ENCODE measurements at regions not wholly inside any gene's neighbourhood (a gene's known extent, or its start where the extent isn't known, plus 50 kb on each side); places are given as distances from the start of the nearest gene placed in this dataset.

GRCh38 chr18:29146068-29146467 lies 969.1 kb upstream of the CDH2 start:
- DNase-seq (no peak), ATAC-seq (no peak)
- Mint-ChIP-seq H3K4me3 (no peak overlapping the region), H3K27me3 (no peaks in the 10 kb centered on the region), H3K36me3 (ENCODE audit: low read depth) (no peaks in the 10 kb centered on the region), H3K9me3 (ENCODE audit: low read depth) (peaks cover 7% of the 10 kb centered on the region), H3K4me1 (no peaks in the 10 kb centered on the region), H3K27ac (no peak overlapping the region)
- intact Hi-C loops (cut with DNase I, micrococcal nuclease), result no loop called here
- ChIA-PET CTCF (no interaction called here), POLR2A (no interaction called here)

- Mint-ChIP-seq H3K4me3 (no peak overlapping the region), H3K27me3 (no peaks in the 10 kb centered on the region), H3K36me3 (ENCODE audit: low read depth) (no peaks in the 10 kb centered on the region), H3K27ac (no peak overlapping the region), H3K4me1 (no peaks in the 10 kb centered on the region), H3K9me3 (ENCODE audit: low read depth) (peaks cover 12% of the 10 kb centered on the region)
- POLR2A ChIA-PET, result no interaction called here
- ATAC-seq (no peak), DNase-seq (no peak)
- CTCF ChIA-PET, result no interaction called here
- intact Hi-C loops (cut with DNase I, micrococcal nuclease), result no loop called here
Measured at GRCh38 chr18:29140590-29140989, 963.7 kb upstream of the CDH2 start.

GRCh38 chr18:29137773-29138495 lies 961.0 kb upstream of the CDH2 start:
- Mint-ChIP-seq H3K4me1 (no peaks in the 10 kb centered on the region), H3K4me3 (no peak overlapping the region), H3K36me3 (ENCODE audit: low read depth) (no peaks in the 10 kb centered on the region), H3K9me3 (ENCODE audit: low read depth) (peaks cover 14% of the 10 kb centered on the region), H3K27me3 (no peaks in the 10 kb centered on the region), H3K27ac (no peak overlapping the region)
- intact Hi-C loops (cut with DNase I, micrococcal nuclease), result no loop called here
- no peak for DNase-seq
- ChIA-PET POLR2A (no interaction called here), CTCF (no interaction called here)
- no peak for ATAC-seq

- ATAC-seq, result no peak
- Mint-ChIP-seq H3K4me3 (no peak overlapping the region), H3K27me3 (no peaks in the 10 kb centered on the region), H3K27ac (no peak overlapping the region), H3K4me1 (no peaks in the 10 kb centered on the region), H3K9me3 (ENCODE audit: low read depth) (peaks cover 4% of the 10 kb centered on the region), H3K36me3 (ENCODE audit: low read depth) (no peaks in the 10 kb centered on the region)
- POLR2A ChIA-PET, result no interaction called here
- CTCF ChIA-PET, result no interaction called here
- DNase-seq, result no peak
- intact Hi-C loops (cut with DNase I, micrococcal nuclease), result no loop called here
Measured at GRCh38 chr18:29123706-29124530, 947.0 kb upstream of the CDH2 start.

- Mint-ChIP-seq H3K9me3 (ENCODE audit: low read depth) (peaks cover 13% of the 10 kb centered on the region), H3K36me3 (ENCODE audit: low read depth) (no peaks in the 10 kb centered on the region), H3K4me1 (no peaks in the 10 kb centered on the region), H3K27me3 (no peaks in the 10 kb centered on the region), H3K4me3 (no peak overlapping the region), H3K27ac (no peak overlapping the region)
- POLR2A ChIA-PET, result no interaction called here
- DNase-seq (no peak), ATAC-seq (no peak)
- intact Hi-C loops (cut with DNase I, micrococcal nuclease), result no loop called here
- CTCF ChIA-PET, result no interaction called here
Measured at GRCh38 chr18:29104671-29105070, 927.7 kb upstream of the CDH2 start.

GRCh38 chr18:29104227-29104626 lies 927.3 kb upstream of the CDH2 start:
- CTCF ChIA-PET, result no interaction called here
- Mint-ChIP-seq H3K9me3 (ENCODE audit: low read depth) (peaks cover 17% of the 10 kb centered on the region), H3K36me3 (ENCODE audit: low read depth) (no peaks in the 10 kb centered on the region), H3K27me3 (no peaks in the 10 kb centered on the region), H3K4me3 (no peak overlapping the region), H3K27ac (no peak overlapping the region), H3K4me1 (no peaks in the 10 kb centered on the region)
- intact Hi-C loops (cut with DNase I, micrococcal nuclease), result no loop called here
- DNase-seq (no peak), ATAC-seq (no peak)
- POLR2A ChIA-PET, result no interaction called here

- Mint-ChIP-seq H3K9me3 (ENCODE audit: low read depth) (peaks cover 19% of the 10 kb centered on the region), H3K4me3 (no peak overlapping the region), H3K27me3 (no peaks in the 10 kb centered on the region), H3K27ac (no peak overlapping the region), H3K36me3 (ENCODE audit: low read depth) (no peaks in the 10 kb centered on the region), H3K4me1 (no peaks in the 10 kb centered on the region)
- ChIA-PET CTCF (no interaction called here), POLR2A (no interaction called here)
- ATAC-seq (no peak), DNase-seq (no peak)
- intact Hi-C loops (cut with DNase I, micrococcal nuclease), result no loop called here
Measured at GRCh38 chr18:29096079-29096770, 919.3 kb upstream of the CDH2 start.

GRCh38 chr18:29087616-29088246 lies 910.8 kb upstream of the CDH2 start:
- POLR2A ChIA-PET, result no interaction called here
- intact Hi-C loops (cut with DNase I, micrococcal nuclease), result no loop called here
- H3K27ac Mint-ChIP-seq, result no peak overlapping the region

GRCh38 chr18:29084120-29084519 lies 907.2 kb upstream of the CDH2 start:
- ATAC-seq (no peak), DNase-seq (no peak)
- H3K27ac Mint-ChIP-seq, result no peak overlapping the region
- intact Hi-C loops (cut with DNase I, micrococcal nuclease), result no loop called here
- ChIA-PET CTCF (no interaction called here), POLR2A (no interaction called here)
- H3K27me3 Mint-ChIP-seq, result no peaks in the 10 kb centered on the region
- no peaks in the 10 kb centered on the region for H3K4me1 Mint-ChIP-seq
- H3K4me3 Mint-ChIP-seq, result no peak overlapping the region
- peaks cover 15% of the 10 kb centered on the region for H3K9me3 Mint-ChIP-seq (ENCODE audit: low read depth)
- H3K36me3 Mint-ChIP-seq (ENCODE audit: low read depth), result no peaks in the 10 kb centered on the region

More at GRCh38 chr18:29087616-29088246, 910.8 kb upstream of the CDH2 start:
- CTCF ChIA-PET, result no interaction called here
- Mint-ChIP-seq H3K9me3 (ENCODE audit: low read depth) (peaks cover 16% of the 10 kb centered on the region), H3K27me3 (no peaks in the 10 kb centered on the region), H3K4me1 (no peaks in the 10 kb centered on the region), H3K4me3 (no peak overlapping the region), H3K36me3 (ENCODE audit: low read depth) (no peaks in the 10 kb centered on the region)
- DNase-seq (no peak), ATAC-seq (no peak)

- H3K27ac Mint-ChIP-seq, result no peak overlapping the region
- CTCF ChIA-PET, result no interaction called here
Measured at GRCh38 chr18:29083545-29083944, 906.6 kb upstream of the CDH2 start.

GRCh38 chr18:29080946-29081345 lies 904.0 kb upstream of the CDH2 start:
- CTCF ChIA-PET, result no interaction called here
- intact Hi-C loops (cut with DNase I, micrococcal nuclease), result no loop called here
- no peaks in the 10 kb centered on the region for H3K36me3 Mint-ChIP-seq (ENCODE audit: low read depth)
- no peaks in the 10 kb centered on the region for H3K4me1 Mint-ChIP-seq
- H3K27ac Mint-ChIP-seq, result no peak overlapping the region
- H3K9me3 Mint-ChIP-seq (ENCODE audit: low read depth), result peaks cover 19% of the 10 kb centered on the region
- no peak for DNase-seq
- H3K4me3 Mint-ChIP-seq, result no peak overlapping the region
- POLR2A ChIA-PET, result no interaction called here
- no peak for ATAC-seq
- H3K27me3 Mint-ChIP-seq, result no peaks in the 10 kb centered on the region

More at GRCh38 chr18:29083545-29083944, 906.6 kb upstream of the CDH2 start:
- intact Hi-C loops (cut with DNase I, micrococcal nuclease), result no loop called here
- POLR2A ChIA-PET, result no interaction called here
- ATAC-seq (no peak), DNase-seq (no peak)
- Mint-ChIP-seq H3K27me3 (no peaks in the 10 kb centered on the region), H3K9me3 (ENCODE audit: low read depth) (peaks cover 12% of the 10 kb centered on the region), H3K36me3 (ENCODE audit: low read depth) (no peaks in the 10 kb centered on the region), H3K4me1 (no peaks in the 10 kb centered on the region), H3K4me3 (no peak overlapping the region)
